GM19463 (cell line): ENCODE measurements at regions not wholly inside any gene's neighbourhood (a gene's known extent, or its start where the extent isn't known, plus 50 kb on each side); places are given as distances from the start of the nearest gene placed in this dataset.
"Not testable (repeated sequence)": the region's sequence is repeated elsewhere in the genome, so short reads cannot be mapped to it uniquely, and the experiment has no call there.

ENCODE experiments used
- ATAC-seq: cut with Tn5 transposase; IDR thresholded peaks from one replicate; pipeline ENCODE4 v1.9.1; 2021; ENCODE audit warnings: mild to moderate bottlenecking, moderate library complexity; ENCODE audit not compliant: unreplicated experiment

GRCh38 chr7:108627476-108628051, 57.9 kb downstream of the DNAJB9 start:
- ATAC-seq = no peak

GRCh38 chr7:108628678-108629077, 59.0 kb downstream of the DNAJB9 start:
- no peak for ATAC-seq

GRCh38 chr7:108629651-108630400, 60.2 kb downstream of the DNAJB9 start:
- ATAC-seq = no peak

- no peak for ATAC-seq
Observed at GRCh38 chr7:108634036-108634435, 64.4 kb downstream of the DNAJB9 start.

- no peak for ATAC-seq
Observed at GRCh38 chr7:108634535-108634934, 64.9 kb downstream of the DNAJB9 start.

GRCh38 chr7:108637049-108637621, 67.5 kb downstream of the DNAJB9 start:
- no peak for ATAC-seq

- ATAC-seq = no peak
Observed at GRCh38 chr7:108642126-108642525, 72.5 kb downstream of the DNAJB9 start.

- no peak for ATAC-seq
Observed at GRCh38 chr7:108643136-108643535, 73.5 kb downstream of the DNAJB9 start.

- no peak for ATAC-seq
Observed at GRCh38 chr7:108648989-108649388, 79.3 kb downstream of the DNAJB9 start.

- ATAC-seq = no peak
Observed at GRCh38 chr7:108650467-108650866, 80.8 kb downstream of the DNAJB9 start.

- ATAC-seq = no peak
Observed at GRCh38 chr7:108652886-108653285, 83.2 kb downstream of the DNAJB9 start.

- no peak for ATAC-seq
Observed at GRCh38 chr7:108653526-108653925, 83.9 kb downstream of the DNAJB9 start.

- ATAC-seq = not testable (repeated sequence)
Observed at GRCh38 chr7:108657140-108657726, 87.6 kb downstream of the DNAJB9 start.

- ATAC-seq = no peak
Observed at GRCh38 chr7:108659261-108659660, 89.6 kb downstream of the DNAJB9 start.

- ATAC-seq = no peak
Observed at GRCh38 chr7:108659867-108660266, 90.2 kb downstream of the DNAJB9 start.

- no peak for ATAC-seq
Observed at GRCh38 chr7:108660465-108660864, 90.8 kb downstream of the DNAJB9 start.

- no peak for ATAC-seq
Observed at GRCh38 chr7:108662783-108663362, 93.2 kb downstream of the DNAJB9 start.

- ATAC-seq = no peak
Observed at GRCh38 chr7:108663701-108664100, 94.0 kb downstream of the DNAJB9 start.

GRCh38 chr7:108667216-108667615, 97.5 kb downstream of the DNAJB9 start:
- no peak for ATAC-seq

GRCh38 chr7:108669958-108670357, 100.3 kb downstream of the DNAJB9 start:
- ATAC-seq = no peak

- not testable (repeated sequence) for ATAC-seq
Observed at GRCh38 chr7:108673699-108674098, 104.0 kb downstream of the DNAJB9 start.

- no peak for ATAC-seq
Observed at GRCh38 chr7:108684629-108685028, 115.0 kb downstream of the DNAJB9 start.
